T-helper 1 cell (primary cell): ENCODE measurements at regions not wholly inside any gene's neighbourhood (a gene's known extent, or its start where the extent isn't known, plus 50 kb on each side); places are given as distances from the start of the nearest gene placed in this dataset.

Source experiments
- DNase-seq, 5 donors: peaks; one replicate each; pipeline ENCODE4 v3.0.0-alpha.2; 2012 to 2020

DNA sequence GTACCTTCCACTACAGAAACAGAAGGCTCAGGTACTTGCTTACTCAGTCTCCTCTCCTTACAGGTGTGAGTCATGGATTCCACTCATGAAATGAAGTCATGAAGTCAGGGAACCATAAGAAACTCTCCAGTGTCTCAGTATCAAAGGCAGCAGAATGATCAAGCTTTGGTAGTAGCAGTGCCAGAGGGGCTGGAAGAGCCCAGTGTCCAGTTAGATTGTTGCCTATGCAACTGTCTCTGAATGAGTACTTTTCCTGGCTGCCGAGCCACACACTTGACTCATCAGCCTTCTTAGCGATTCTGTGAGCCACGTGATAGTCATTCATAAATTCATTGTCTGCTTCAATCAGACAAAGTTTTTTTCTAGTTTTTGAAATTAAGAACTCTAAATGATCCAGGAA is 52.2 kb upstream of the DTNBP1 start:
- no peak for DNase-seq

DNA sequence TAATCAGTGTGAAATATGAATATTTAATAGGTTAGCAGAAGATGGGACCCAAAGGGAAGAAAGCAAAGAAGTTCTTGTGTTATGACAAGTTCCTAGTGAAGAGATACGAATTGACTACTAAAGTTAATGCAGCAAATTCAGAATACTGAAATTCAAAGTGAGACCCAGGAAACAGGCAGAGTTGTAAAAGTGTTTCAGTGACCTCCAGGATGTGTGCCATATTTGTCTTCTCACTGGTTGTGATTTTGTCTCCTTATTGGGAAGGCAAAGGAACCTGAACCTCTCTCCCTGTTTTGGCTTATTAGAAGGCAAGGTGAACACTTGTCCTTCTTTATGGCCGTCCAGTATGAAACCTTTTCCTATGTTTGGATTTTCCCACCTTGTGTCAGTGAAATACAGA is 51.8 kb upstream of the DTNBP1 start:
- no peak for DNase-seq

DNA sequence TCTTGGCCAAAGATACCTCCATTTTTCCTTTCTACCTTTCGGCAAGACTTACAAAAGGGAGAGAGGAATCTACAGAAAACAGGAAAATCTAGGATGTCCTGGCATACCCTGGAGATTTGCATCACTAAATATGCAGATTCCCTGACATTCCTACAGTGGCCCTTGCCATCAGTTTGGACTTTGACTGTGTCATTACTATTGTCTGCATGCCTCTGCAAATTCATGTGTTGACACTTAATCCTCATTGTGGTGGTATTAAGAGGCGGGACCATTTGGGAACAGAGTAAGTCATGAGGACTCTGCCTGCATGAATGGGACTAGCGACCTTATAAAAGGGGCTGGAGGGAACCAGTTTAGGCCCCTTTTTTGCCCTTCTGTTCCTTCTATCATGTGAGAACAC is 50.5 kb upstream of the DTNBP1 start:
- DNase-seq: no peak

DNA sequence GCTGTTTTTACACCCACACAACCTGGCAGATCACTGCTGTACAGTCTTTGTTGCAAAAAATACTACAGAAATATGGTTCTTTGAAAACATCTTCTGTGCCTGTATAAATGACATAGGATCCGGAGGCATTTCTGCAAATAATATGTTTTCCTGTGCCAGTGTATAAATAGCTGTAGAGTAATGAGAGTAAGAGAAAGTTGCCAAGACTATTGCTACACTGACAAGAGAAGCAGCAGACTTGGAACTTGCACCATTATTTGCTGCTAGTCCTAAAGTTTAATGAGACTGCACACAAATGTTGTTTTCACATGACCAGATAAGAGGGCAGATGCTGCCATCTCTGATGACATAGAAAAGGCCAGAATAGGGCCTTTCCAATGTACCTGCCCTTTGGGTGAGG is 50.0 kb upstream of the DTNBP1 start:
- DNase-seq: no peak
